ENCODE measurements at regions not wholly inside any gene's neighbourhood (a gene's known extent, or its start where the extent isn't known, plus 50 kb on each side); places are given as distances from the start of the nearest gene placed in this dataset.
"Not testable (repeated sequence)": the region's sequence is repeated elsewhere in the genome, so short reads cannot be mapped to it uniquely, and the experiment has no call there.

- in situ Hi-C loops (cut with MboI; ENCODE audit: low pct_unique_long_range_greater_than_20kb, low sequenced_read_pairs, unreplicated experiment): no loop called here
- no peak for DNase-seq (ENCODE audit: low spot score)
- TF ChIP-seq CTCF (IDR thresholded peaks at IDR 0.05; ENCODE audit: extremely low read depth, insufficient read depth, missing control alignments): peak; percentile 59
Observed at GRCh38 chr14:106185837-106186233, 659.5 kb downstream of the TMEM121 start.

GRCh38 chr14:106187216-106187615 lies 660.8 kb downstream of the TMEM121 start:
- TF ChIP-seq CTCF (IDR thresholded peaks at IDR 0.05; ENCODE audit: extremely low read depth, insufficient read depth, missing control alignments): no peak
- in situ Hi-C loops (cut with MboI; ENCODE audit: low pct_unique_long_range_greater_than_20kb, low sequenced_read_pairs, unreplicated experiment): no loop called here
- no peak for DNase-seq (ENCODE audit: low spot score)

GRCh38 chr14:106192701-106193100 lies 666.3 kb downstream of the TMEM121 start:
- in situ Hi-C loops (cut with MboI; ENCODE audit: low pct_unique_long_range_greater_than_20kb, low sequenced_read_pairs, unreplicated experiment); DNase-seq (ENCODE audit: low spot score): not testable (repeated sequence)

GRCh38 chr14:106196459-106196858 lies 670.1 kb downstream of the TMEM121 start:
- in situ Hi-C loops (cut with MboI; ENCODE audit: low pct_unique_long_range_greater_than_20kb, low sequenced_read_pairs, unreplicated experiment); DNase-seq (ENCODE audit: low spot score): not testable (repeated sequence)

GRCh38 chr14:106197264-106197663 lies 670.9 kb downstream of the TMEM121 start:
- DNase-seq (ENCODE audit: low spot score); in situ Hi-C loops (cut with MboI; ENCODE audit: low pct_unique_long_range_greater_than_20kb, low sequenced_read_pairs, unreplicated experiment): not testable (repeated sequence)

More at GRCh38 chr14:106196459-106196858, 670.1 kb downstream of the TMEM121 start:
- peak; percentile 40 for TF ChIP-seq CTCF (IDR thresholded peaks at IDR 0.05; ENCODE audit: extremely low read depth, insufficient read depth, missing control alignments)

- no peak for TF ChIP-seq CTCF (IDR thresholded peaks at IDR 0.05; ENCODE audit: extremely low read depth, insufficient read depth, missing control alignments)
- in situ Hi-C loops (cut with MboI; ENCODE audit: low pct_unique_long_range_greater_than_20kb, low sequenced_read_pairs, unreplicated experiment): no loop called here
- DNase-seq (ENCODE audit: low spot score): no peak
Observed at GRCh38 chr14:106199097-106199496, 672.7 kb downstream of the TMEM121 start.

- TF ChIP-seq CTCF (IDR thresholded peaks at IDR 0.05; ENCODE audit: extremely low read depth, insufficient read depth, missing control alignments): no peak
- in situ Hi-C loops (cut with MboI; ENCODE audit: low pct_unique_long_range_greater_than_20kb, low sequenced_read_pairs, unreplicated experiment): no loop called here
- DNase-seq (ENCODE audit: low spot score): no peak
Observed at GRCh38 chr14:106200541-106201315, 674.3 kb downstream of the TMEM121 start.
